ENCODE measurements at regions not wholly inside any gene's neighbourhood (a gene's known extent, or its start where the extent isn't known, plus 50 kb on each side); places are given as distances from the start of the nearest gene placed in this dataset.

- no peak for DNase-seq (ENCODE audit: low spot score)
- TF ChIP-seq CTCF (IDR thresholded peaks at IDR 0.05; ENCODE audit: extremely low read depth, missing control alignments), result no peak
These were observed 54.7 kb upstream of the DSCAM start for GRCh38 chr21:40901691-40902090.

GRCh38 chr21:40902299-40902698 lies 55.3 kb upstream of the DSCAM start:
- DNase-seq (ENCODE audit: low spot score), result no peak
- no peak for TF ChIP-seq CTCF (IDR thresholded peaks at IDR 0.05; ENCODE audit: extremely low read depth, missing control alignments)

- no peak for TF ChIP-seq CTCF (IDR thresholded peaks at IDR 0.05; ENCODE audit: extremely low read depth, missing control alignments)
- DNase-seq (ENCODE audit: low spot score), result no peak
These were observed 56.0 kb upstream of the DSCAM start for GRCh38 chr21:40902993-40903392.

GRCh38 chr21:40905251-40905650 lies 58.3 kb upstream of the DSCAM start:
- no peak for DNase-seq (ENCODE audit: low spot score)
- TF ChIP-seq CTCF (IDR thresholded peaks at IDR 0.05; ENCODE audit: extremely low read depth, missing control alignments), result no peak

- no peak for DNase-seq (ENCODE audit: low spot score)
- no peak for TF ChIP-seq CTCF (IDR thresholded peaks at IDR 0.05; ENCODE audit: extremely low read depth, missing control alignments)
These were observed 65.4 kb upstream of the DSCAM start for GRCh38 chr21:40912375-40912774.

- TF ChIP-seq CTCF (IDR thresholded peaks at IDR 0.05; ENCODE audit: extremely low read depth, missing control alignments), result no peak
- no peak for DNase-seq (ENCODE audit: low spot score)
These were observed 68.2 kb upstream of the DSCAM start for GRCh38 chr21:40915114-40915513.

GRCh38 chr21:40923407-40923806 lies 76.4 kb upstream of the DSCAM start:
- DNase-seq (ENCODE audit: low spot score), result no peak
- no peak for TF ChIP-seq CTCF (IDR thresholded peaks at IDR 0.05; ENCODE audit: extremely low read depth, missing control alignments)

Data from GM20000 (cell line).